Neural cell (in vitro differentiated cells): ENCODE measurements at regions not wholly inside any gene's neighbourhood (a gene's known extent, or its start where the extent isn't known, plus 50 kb on each side); places are given as distances from the start of the nearest gene placed in this dataset.

ENCODE experiments used
- H2AFZ ChIP-seq: fragments of 200-600, 300-800 bp; sonication (generic), shearing (Covaris generic); 2 replicates; pipeline ENCODE4 v1.6.0; 2014; ENCODE audit warnings: low read depth, mild to moderate bottlenecking, antibody characterized with exemption, low read length, moderate library complexity
- H3F3A ChIP-seq: fragments of 200-600 bp; shearing (Covaris generic); 2 replicates; pipeline ENCODE4 v1.6.1; 2016; ENCODE audit warnings: mild to moderate bottlenecking, moderate library complexity, mixed read lengths, antibody characterized with exemption, low read length; ENCODE audit not compliant: insufficient read depth, poor library complexity, severe bottlenecking
- H3K27ac ChIP-seq: fragments of 200-600, 300-800 bp; sonication (generic), shearing (Covaris generic); 2 replicates; pipeline ENCODE4 v1.5.1; 2014; ENCODE audit warnings: mild to moderate bottlenecking, low read length, moderate library complexity
- H3K27me3 ChIP-seq: fragments of 300-800, 200-600 bp; sonication (generic), shearing (Covaris generic); 2 replicates; pipeline ENCODE4 v1.6.0; 2014; ENCODE audit warnings: mild to moderate bottlenecking, low read depth, low read length, moderate library complexity; ENCODE audit not compliant: insufficient read depth
- H3K36me3 ChIP-seq: fragments of 300-800, 200-600 bp; sonication (generic), shearing (Covaris generic); 2 replicates; pipeline ENCODE4 v1.5.1; 2014; ENCODE audit warnings: mild to moderate bottlenecking, antibody characterized with exemption, low read length, moderate library complexity; ENCODE audit not compliant: insufficient read depth
- H3K4me2 ChIP-seq: fragments of 300-800, 200-600 bp; sonication (generic), shearing (Covaris generic); 2 replicates; pipeline ENCODE4 v1.6.0; 2014; ENCODE audit warnings: mild to moderate bottlenecking, low read length
- H3K4me3 ChIP-seq: fragments of 300-800, 200-600 bp; sonication (generic), shearing (Covaris generic); 2 replicates; pipeline ENCODE4 v1.5.1; 2014; ENCODE audit warnings: mild to moderate bottlenecking, low read length, moderate library complexity
- H3K79me2 ChIP-seq: fragments of 200-600 bp; shearing (Covaris generic); replicated peaks from 2 replicates; pipeline ENCODE4 v1.6.0; 2014; ENCODE audit warnings: mild to moderate bottlenecking, low read length, moderate library complexity; ENCODE audit not compliant: insufficient read depth
- H3K9ac ChIP-seq: fragments of 300-800, 200-600 bp; sonication (generic), shearing (Covaris generic); 2 replicates; pipeline ENCODE4 v1.6.1; 2016; ENCODE audit warnings: mild to moderate bottlenecking, low read length, mixed read lengths
- H3K9me2 ChIP-seq: fragments of 200-600 bp; shearing (Covaris generic); 2 replicates; pipeline ENCODE4 v1.6.1; 2016; ENCODE audit warnings: mild to moderate bottlenecking, low read length, mixed read lengths; ENCODE audit not compliant: insufficient read depth
- H3K9me3 ChIP-seq: fragments of 200-600, 300-800 bp; sonication (generic), shearing (Covaris generic); 2 replicates; pipeline ENCODE4 v1.6.1; 2016; ENCODE audit warnings: mild to moderate bottlenecking, mixed run types, low read length, moderate library complexity, mixed read lengths
- H4K20me1 ChIP-seq: fragments of 200-600 bp; shearing (Covaris generic); 2 replicates; pipeline ENCODE4 v1.6.1; 2016; ENCODE audit warnings: mild to moderate bottlenecking, mixed run types; ENCODE audit not compliant: insufficient read depth
- EP300 ChIP-seq: fragments of 450-650 bp; conservative IDR thresholded peaks from 2 replicates; pipeline ENCODE4 v1.6.1; 2014; ENCODE audit warnings: antibody characterized with exemption, mild to moderate bottlenecking, moderate library complexity; ENCODE audit not compliant: poor library complexity, severe bottlenecking
- EZH2 ChIP-seq: fragments of 200-600, 300-800 bp; shearing (Covaris generic), sonication (generic); IDR thresholded peaks from 2 replicates; pipeline ENCODE4 v1.6.1; 2014; ENCODE audit warnings: antibody characterized with exemption, low read length, borderline replicate concordance, mild to moderate bottlenecking; ENCODE audit not compliant: insufficient read depth, poor library complexity, severe bottlenecking
- MXI1 ChIP-seq: fragments of 450-650 bp; conservative IDR thresholded peaks from 2 replicates; pipeline ENCODE4 v1.6.1; 2014; ENCODE audit warnings: antibody characterized with exemption, mild to moderate bottlenecking; ENCODE audit not compliant: poor library complexity, severe bottlenecking
- POLR2AphosphoS5 ChIP-seq: IDR thresholded peaks from 2 replicates; pipeline ENCODE4 v1.6.1; 2012
- RAD21 ChIP-seq: fragments of 450-650 bp; conservative IDR thresholded peaks from 2 replicates; pipeline ENCODE4 v1.6.1; 2014; ENCODE audit warnings: antibody characterized with exemption, mild to moderate bottlenecking, moderate library complexity
- SMC3 ChIP-seq: fragments of 450-650 bp; conservative IDR thresholded peaks from 2 replicates; pipeline ENCODE4 v1.6.1; 2014; ENCODE audit warnings: antibody characterized with exemption, mild to moderate bottlenecking, moderate library complexity; ENCODE audit not compliant: poor library complexity
- TAF1 ChIP-seq: IDR thresholded peaks from 2 replicates; pipeline ENCODE4 v1.6.1; 2012; ENCODE audit warnings: low read depth
- TF ChIP-seq, protein P1 (sequence below): IDR thresholded peaks from 2 replicates; pipeline ENCODE4 v1.6.1; 2012; ENCODE audit warnings: borderline replicate concordance
- TF ChIP-seq, protein P2 (sequence below): fragments of 450-650 bp; IDR thresholded peaks from 2 replicates; pipeline ENCODE4 v1.5.1; 2014; ENCODE audit warnings: antibody characterized with exemption, mild to moderate bottlenecking, moderate library complexity; ENCODE audit not compliant: poor library complexity, severe bottlenecking

DNA sequence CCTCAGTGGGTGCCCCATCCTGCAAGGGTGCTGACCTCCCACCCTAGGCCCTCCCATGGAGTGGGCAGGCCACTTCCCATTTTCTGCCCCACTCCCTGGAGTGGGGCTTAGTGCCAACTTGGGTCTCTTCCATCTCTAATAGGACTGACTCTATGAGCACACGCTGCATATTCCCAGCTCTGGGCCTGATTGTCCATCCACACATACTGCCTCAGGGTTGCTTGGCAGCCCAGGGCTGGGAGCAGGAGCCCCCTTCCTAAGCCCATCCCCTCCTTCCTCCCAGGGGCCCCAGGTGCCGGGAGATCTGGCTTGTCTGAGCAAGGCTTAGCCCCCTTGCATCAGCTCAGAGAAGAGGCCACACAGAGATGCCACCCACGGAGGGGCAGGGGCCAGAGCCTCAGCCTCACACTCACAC, 55.1 kb downstream of the PJA1 start:
- TF ChIP-seq MXI1 = no peak
- TF ChIP-seq EZH2 = no peak
- TF ChIP-seq TAF1 = no peak
- TF ChIP-seq POLR2AphosphoS5 = no peak
- TF ChIP-seq, protein P1, sequence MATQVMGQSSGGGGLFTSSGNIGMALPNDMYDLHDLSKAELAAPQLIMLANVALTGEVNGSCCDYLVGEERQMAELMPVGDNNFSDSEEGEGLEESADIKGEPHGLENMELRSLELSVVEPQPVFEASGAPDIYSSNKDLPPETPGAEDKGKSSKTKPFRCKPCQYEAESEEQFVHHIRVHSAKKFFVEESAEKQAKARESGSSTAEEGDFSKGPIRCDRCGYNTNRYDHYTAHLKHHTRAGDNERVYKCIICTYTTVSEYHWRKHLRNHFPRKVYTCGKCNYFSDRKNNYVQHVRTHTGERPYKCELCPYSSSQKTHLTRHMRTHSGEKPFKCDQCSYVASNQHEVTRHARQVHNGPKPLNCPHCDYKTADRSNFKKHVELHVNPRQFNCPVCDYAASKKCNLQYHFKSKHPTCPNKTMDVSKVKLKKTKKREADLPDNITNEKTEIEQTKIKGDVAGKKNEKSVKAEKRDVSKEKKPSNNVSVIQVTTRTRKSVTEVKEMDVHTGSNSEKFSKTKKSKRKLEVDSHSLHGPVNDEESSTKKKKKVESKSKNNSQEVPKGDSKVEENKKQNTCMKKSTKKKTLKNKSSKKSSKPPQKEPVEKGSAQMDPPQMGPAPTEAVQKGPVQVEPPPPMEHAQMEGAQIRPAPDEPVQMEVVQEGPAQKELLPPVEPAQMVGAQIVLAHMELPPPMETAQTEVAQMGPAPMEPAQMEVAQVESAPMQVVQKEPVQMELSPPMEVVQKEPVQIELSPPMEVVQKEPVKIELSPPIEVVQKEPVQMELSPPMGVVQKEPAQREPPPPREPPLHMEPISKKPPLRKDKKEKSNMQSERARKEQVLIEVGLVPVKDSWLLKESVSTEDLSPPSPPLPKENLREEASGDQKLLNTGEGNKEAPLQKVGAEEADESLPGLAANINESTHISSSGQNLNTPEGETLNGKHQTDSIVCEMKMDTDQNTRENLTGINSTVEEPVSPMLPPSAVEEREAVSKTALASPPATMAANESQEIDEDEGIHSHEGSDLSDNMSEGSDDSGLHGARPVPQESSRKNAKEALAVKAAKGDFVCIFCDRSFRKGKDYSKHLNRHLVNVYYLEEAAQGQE = no peak
- no peak for TF ChIP-seq RAD21
- TF ChIP-seq EP300 = no peak
- Histone ChIP-seq H3K9me2 (no peaks in the 10 kb centered on the region), H3K79me2 (no peaks in the 10 kb centered on the region), H3K27ac (no peak overlapping the region), H3K36me3 (no peaks in the 10 kb centered on the region), H3K9ac (no peak overlapping the region), H3K9me3 (no peaks in the 10 kb centered on the region), H3K4me2 (no peak overlapping the region), H3K27me3 (no peaks in the 10 kb centered on the region), H3K4me3 (no peak overlapping the region), H3F3A (no peaks in the 10 kb centered on the region), H2AFZ (no peak overlapping the region), H4K20me1 (no peaks in the 10 kb centered on the region)

DNA sequence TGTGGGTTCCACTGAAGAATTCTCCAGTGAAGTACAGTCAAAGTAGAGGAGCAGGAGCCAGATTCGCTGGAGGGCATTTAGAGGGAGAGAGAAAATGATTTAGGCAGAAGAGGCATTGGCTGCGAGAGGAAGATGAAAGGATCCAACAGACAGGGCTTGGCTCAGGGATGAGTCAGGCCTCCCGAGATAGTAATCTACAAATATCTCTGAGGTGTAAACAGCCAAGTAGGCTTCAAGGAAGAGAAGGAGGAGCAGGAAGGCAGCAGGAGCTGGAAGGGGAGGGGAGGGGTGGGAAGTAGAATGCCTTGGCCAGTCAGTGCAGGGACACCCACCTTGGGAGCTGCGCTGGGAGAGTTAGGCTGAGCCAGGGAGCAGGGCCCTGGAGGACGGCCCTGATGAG, 55.5 kb downstream of the PJA1 start:
- no peaks in the 10 kb centered on the region for H3K9me3 ChIP-seq
- H3K9me2 ChIP-seq = no peaks in the 10 kb centered on the region
- TF ChIP-seq EP300 (no peak), EZH2 (no peak), MXI1 (no peak), POLR2AphosphoS5 (no peak), SMC3 (no peak), RAD21 (no peak), TAF1 (no peak)
- TF ChIP-seq, protein P2, sequence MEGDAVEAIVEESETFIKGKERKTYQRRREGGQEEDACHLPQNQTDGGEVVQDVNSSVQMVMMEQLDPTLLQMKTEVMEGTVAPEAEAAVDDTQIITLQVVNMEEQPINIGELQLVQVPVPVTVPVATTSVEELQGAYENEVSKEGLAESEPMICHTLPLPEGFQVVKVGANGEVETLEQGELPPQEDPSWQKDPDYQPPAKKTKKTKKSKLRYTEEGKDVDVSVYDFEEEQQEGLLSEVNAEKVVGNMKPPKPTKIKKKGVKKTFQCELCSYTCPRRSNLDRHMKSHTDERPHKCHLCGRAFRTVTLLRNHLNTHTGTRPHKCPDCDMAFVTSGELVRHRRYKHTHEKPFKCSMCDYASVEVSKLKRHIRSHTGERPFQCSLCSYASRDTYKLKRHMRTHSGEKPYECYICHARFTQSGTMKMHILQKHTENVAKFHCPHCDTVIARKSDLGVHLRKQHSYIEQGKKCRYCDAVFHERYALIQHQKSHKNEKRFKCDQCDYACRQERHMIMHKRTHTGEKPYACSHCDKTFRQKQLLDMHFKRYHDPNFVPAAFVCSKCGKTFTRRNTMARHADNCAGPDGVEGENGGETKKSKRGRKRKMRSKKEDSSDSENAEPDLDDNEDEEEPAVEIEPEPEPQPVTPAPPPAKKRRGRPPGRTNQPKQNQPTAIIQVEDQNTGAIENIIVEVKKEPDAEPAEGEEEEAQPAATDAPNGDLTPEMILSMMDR = no peak
- TF ChIP-seq, protein P1 = no peak
- H3K4me2 ChIP-seq = no peak overlapping the region
- no peaks in the 10 kb centered on the region for H3K36me3 ChIP-seq
- no peaks in the 10 kb centered on the region for H3K79me2 ChIP-seq
- no peaks in the 10 kb centered on the region for H3F3A ChIP-seq
- H3K9ac ChIP-seq = no peak overlapping the region
- H3K27me3 ChIP-seq = no peaks in the 10 kb centered on the region
- H3K27ac ChIP-seq = no peak overlapping the region
- no peak overlapping the region for H3K4me3 ChIP-seq
- H2AFZ ChIP-seq = no peak overlapping the region
- no peaks in the 10 kb centered on the region for H4K20me1 ChIP-seq
